Activated naive CD8-positive, alpha-beta T cell treated with anti-CD3 and anti-CD28 coated beads for 36 hours (primary cell): ENCODE measurements at regions not wholly inside any gene's neighbourhood (a gene's known extent, or its start where the extent isn't known, plus 50 kb on each side); places are given as distances from the start of the nearest gene placed in this dataset.

Experiments used
- DNase-seq: peaks from one replicate; pipeline ENCODE4 v3.0.0; 2021
- H3K27ac Mint-ChIP-seq: one replicate; pipeline ENCODE4 v1.8.0; 2022; ENCODE audit warnings: mild to moderate bottlenecking, moderate library complexity, mixed read lengths
- H3K27me3 Mint-ChIP-seq: one replicate; pipeline ENCODE4 v1.8.0; 2022; ENCODE audit warnings: mild to moderate bottlenecking, mixed read lengths
- H3K36me3 Mint-ChIP-seq: one replicate; pipeline ENCODE4 v1.8.0; 2021; ENCODE audit warnings: mild to moderate bottlenecking, mixed read lengths
- H3K4me1 Mint-ChIP-seq: one replicate; pipeline ENCODE4 v1.8.0; 2021; ENCODE audit warnings: mixed read lengths
- H3K4me3 Mint-ChIP-seq: one replicate; pipeline ENCODE4 v1.8.0; 2022; ENCODE audit warnings: mild to moderate bottlenecking, moderate library complexity, mixed read lengths
- H3K9me3 Mint-ChIP-seq: one replicate; pipeline ENCODE4 v1.8.0; 2022; ENCODE audit warnings: mixed read lengths

- no peaks in the 10 kb centered on the region for H3K27me3 Mint-ChIP-seq
- no peaks in the 10 kb centered on the region for H3K4me1 Mint-ChIP-seq
- no peaks in the 10 kb centered on the region for H3K36me3 Mint-ChIP-seq
- DNase-seq: no peak
- no peak overlapping the region for H3K4me3 Mint-ChIP-seq
- H3K9me3 Mint-ChIP-seq: no peaks in the 10 kb centered on the region
- no peak overlapping the region for H3K27ac Mint-ChIP-seq
These were observed 797.8 kb upstream of the GYPC start for GRCh38 chr2:125857971-125858794.

GRCh38 chr2:125861461-125861860 is 794.5 kb upstream of the GYPC start:
- Mint-ChIP-seq H3K4me1 (no peaks in the 10 kb centered on the region), H3K9me3 (no peaks in the 10 kb centered on the region), H3K4me3 (no peak overlapping the region), H3K27ac (no peak overlapping the region), H3K36me3 (no peaks in the 10 kb centered on the region), H3K27me3 (no peaks in the 10 kb centered on the region)
- DNase-seq: no peak

GRCh38 chr2:125867908-125868307 is 788.0 kb upstream of the GYPC start:
- Mint-ChIP-seq H3K27ac (no peak overlapping the region), H3K27me3 (no peaks in the 10 kb centered on the region), H3K4me1 (no peaks in the 10 kb centered on the region), H3K4me3 (no peak overlapping the region), H3K9me3 (no peaks in the 10 kb centered on the region), H3K36me3 (no peaks in the 10 kb centered on the region)
- DNase-seq: no peak

- Mint-ChIP-seq H3K36me3 (no peaks in the 10 kb centered on the region), H3K4me1 (no peaks in the 10 kb centered on the region), H3K4me3 (no peak overlapping the region), H3K27ac (no peak overlapping the region), H3K9me3 (no peaks in the 10 kb centered on the region), H3K27me3 (no peaks in the 10 kb centered on the region)
- DNase-seq: no peak
These were observed 785.7 kb upstream of the GYPC start for GRCh38 chr2:125870264-125870663.

GRCh38 chr2:125870746-125871145 is 785.2 kb upstream of the GYPC start:
- H3K36me3 Mint-ChIP-seq: no peaks in the 10 kb centered on the region
- no peak overlapping the region for H3K4me3 Mint-ChIP-seq
- H3K9me3 Mint-ChIP-seq: no peaks in the 10 kb centered on the region

GRCh38 chr2:125874564-125874963 is 781.4 kb upstream of the GYPC start:
- Mint-ChIP-seq H3K27ac (no peak overlapping the region), H3K36me3 (no peaks in the 10 kb centered on the region), H3K27me3 (no peaks in the 10 kb centered on the region), H3K4me3 (no peak overlapping the region), H3K4me1 (no peaks in the 10 kb centered on the region), H3K9me3 (peaks cover 2% of the 10 kb centered on the region)
- no peak for DNase-seq

More at GRCh38 chr2:125870746-125871145, 785.2 kb upstream of the GYPC start:
- Mint-ChIP-seq H3K27me3 (no peaks in the 10 kb centered on the region), H3K27ac (no peak overlapping the region), H3K4me1 (no peaks in the 10 kb centered on the region)
- DNase-seq: no peak

- no peaks in the 10 kb centered on the region for H3K9me3 Mint-ChIP-seq
- no peaks in the 10 kb centered on the region for H3K4me1 Mint-ChIP-seq
- H3K4me3 Mint-ChIP-seq: no peak overlapping the region
- H3K27me3 Mint-ChIP-seq: no peaks in the 10 kb centered on the region
- H3K36me3 Mint-ChIP-seq: no peaks in the 10 kb centered on the region
- DNase-seq: no peak
- no peak overlapping the region for H3K27ac Mint-ChIP-seq
These were observed 770.6 kb upstream of the GYPC start for GRCh38 chr2:125885340-125885739.

GRCh38 chr2:125886153-125886552 is 769.8 kb upstream of the GYPC start:
- H3K4me3 Mint-ChIP-seq: no peak overlapping the region
- H3K27ac Mint-ChIP-seq: no peak overlapping the region
- H3K4me1 Mint-ChIP-seq: no peaks in the 10 kb centered on the region
- no peak for DNase-seq
- H3K9me3 Mint-ChIP-seq: no peaks in the 10 kb centered on the region
- H3K27me3 Mint-ChIP-seq: no peaks in the 10 kb centered on the region
- no peaks in the 10 kb centered on the region for H3K36me3 Mint-ChIP-seq

GRCh38 chr2:125901278-125901677 is 754.7 kb upstream of the GYPC start:
- Mint-ChIP-seq H3K4me3 (no peak overlapping the region), H3K36me3 (no peaks in the 10 kb centered on the region), H3K27me3 (no peaks in the 10 kb centered on the region), H3K9me3 (peaks cover 13% of the 10 kb centered on the region), H3K4me1 (no peaks in the 10 kb centered on the region), H3K27ac (no peak overlapping the region)
- DNase-seq: no peak

- Mint-ChIP-seq H3K9me3 (peaks cover 3% of the 10 kb centered on the region), H3K36me3 (no peaks in the 10 kb centered on the region), H3K4me3 (no peak overlapping the region), H3K27ac (no peak overlapping the region), H3K4me1 (no peaks in the 10 kb centered on the region), H3K27me3 (no peaks in the 10 kb centered on the region)
- DNase-seq: no peak
These were observed 729.9 kb upstream of the GYPC start for GRCh38 chr2:125925891-125926546.

GRCh38 chr2:125935559-125935958 is 720.4 kb upstream of the GYPC start:
- Mint-ChIP-seq H3K9me3 (peaks cover 5% of the 10 kb centered on the region), H3K4me1 (no peaks in the 10 kb centered on the region), H3K4me3 (no peak overlapping the region), H3K36me3 (no peaks in the 10 kb centered on the region), H3K27me3 (no peaks in the 10 kb centered on the region), H3K27ac (no peak overlapping the region)
- no peak for DNase-seq

GRCh38 chr2:125942585-125943424 is 713.2 kb upstream of the GYPC start:
- peak; percentile 1 for DNase-seq
- no peak overlapping the region for H3K27ac Mint-ChIP-seq
- peaks cover 3% of the 10 kb centered on the region for H3K36me3 Mint-ChIP-seq
- no peaks in the 10 kb centered on the region for H3K27me3 Mint-ChIP-seq
- no peak overlapping the region for H3K4me3 Mint-ChIP-seq
- H3K4me1 Mint-ChIP-seq: no peaks in the 10 kb centered on the region
- H3K9me3 Mint-ChIP-seq: peaks cover 8% of the 10 kb centered on the region

GRCh38 chr2:125959047-125959446 is 696.9 kb upstream of the GYPC start:
- no peak for DNase-seq
- Mint-ChIP-seq H3K27me3 (peaks cover 3% of the 10 kb centered on the region), H3K4me1 (no peaks in the 10 kb centered on the region), H3K36me3 (no peaks in the 10 kb centered on the region), H3K27ac (no peak overlapping the region), H3K4me3 (no peak overlapping the region), H3K9me3 (peaks cover 4% of the 10 kb centered on the region)

- Mint-ChIP-seq H3K4me1 (no peaks in the 10 kb centered on the region), H3K36me3 (no peaks in the 10 kb centered on the region), H3K9me3 (no peaks in the 10 kb centered on the region), H3K4me3 (no peak overlapping the region), H3K27ac (no peak overlapping the region), H3K27me3 (peaks cover 3% of the 10 kb centered on the region)
- no peak for DNase-seq
These were observed 694.2 kb upstream of the GYPC start for GRCh38 chr2:125961739-125962138.

- Mint-ChIP-seq H3K27ac (no peak overlapping the region), H3K9me3 (no peaks in the 10 kb centered on the region), H3K36me3 (no peaks in the 10 kb centered on the region), H3K27me3 (peaks cover 3% of the 10 kb centered on the region), H3K4me3 (no peak overlapping the region), H3K4me1 (no peaks in the 10 kb centered on the region)
- DNase-seq: no peak
These were observed 676.1 kb upstream of the GYPC start for GRCh38 chr2:125979886-125980285.
